ENCODE measurements at regions not wholly inside any gene's neighbourhood (a gene's known extent, or its start where the extent isn't known, plus 50 kb on each side); places are given as distances from the start of the nearest gene placed in this dataset.

- TF ChIP-seq POLR2AphosphoS5 (IDR thresholded peaks at IDR 0.05; ENCODE audit: borderline replicate concordance, low read depth, low read length) (no peak), EZH2 (IDR thresholded peaks at IDR 0.05) (no peak), FOXP2 (optimal IDR thresholded peaks at IDR 0.05; ENCODE audit: control extremely low read depth, extremely low read length, insufficient read depth) (no peak)
These were observed 243.6 kb downstream of the LRRN1 start for GRCh38 chr3:4042869-4043268.
